CD4-positive, alpha-beta T cell (primary cell): ENCODE measurements at regions not wholly inside any gene's neighbourhood (a gene's known extent, or its start where the extent isn't known, plus 50 kb on each side); places are given as distances from the start of the nearest gene placed in this dataset.

Experiments
- ATAC-seq: fragments of 200-7000 bp; cut with Tn5 transposase; one replicate; pipeline ENCODE4 v1.10.0; 2022; ENCODE audit warnings: mild to moderate bottlenecking; ENCODE audit not compliant: poor library complexity
- CTCF ChIA-PET: fragments of 350-600 bp; sonication (Branson Sonifier 250); formaldehyde crosslinking; loops from one replicate; lab custom pipeline; 2021; ENCODE audit warnings: antibody characterized with exemption, inconsistent platforms; lab: Charles Lee
- POLR2A ChIA-PET: fragments of 350-600 bp; sonication (Branson Sonifier 250); formaldehyde crosslinking; loops from one replicate; lab custom pipeline; 2021; ENCODE audit warnings: antibody characterized with exemption, inconsistent platforms; lab: Charles Lee
- DNase-seq, 14 experiments: peaks; one replicate each; pipeline ENCODE4 v3.0.0-alpha.2; 2013 to 2020; ENCODE audit warnings: mixed read lengths in 2 of 14
- H3K27ac ChIP-seq, 2 donors: one replicate each; pipeline versions ENCODE4 v1.5.1 to v1.7.0; 2013; ENCODE audit warnings: low read length in 2 of 2, low read depth in 1 of 2, mild to moderate bottlenecking in 1 of 2
- H3K27me3 ChIP-seq, 2 experiments: 1 replicate in 1 of 2; 2 replicates in 1 of 2; pipeline versions ENCODE4 v1.6.1 to v1.7.0; 2013; ENCODE audit warnings: low read length in 2 of 2, control low read depth in 1 of 2, mild to moderate bottlenecking in 1 of 2, moderate library complexity in 1 of 2; ENCODE audit not compliant: insufficient read depth in 2 of 2, control insufficient read depth in 1 of 2
- H3K36me3 ChIP-seq: one replicate; pipeline ENCODE4 v1.6.1; 2013; ENCODE audit warnings: low read length, control low read depth; ENCODE audit not compliant: insufficient read depth
- H3K4me1 ChIP-seq: one replicate; pipeline ENCODE4 v1.6.1; 2013; ENCODE audit warnings: low read length, control low read depth; ENCODE audit not compliant: insufficient read depth
- H3K4me3 ChIP-seq: one replicate; pipeline ENCODE4 v1.5.1; 2013; ENCODE audit warnings: mild to moderate bottlenecking, low read length, moderate library complexity
- H3K9me3 ChIP-seq, 2 experiments: 1 replicate in 1 of 2; 2 replicates in 1 of 2; pipeline versions ENCODE4 v1.6.1 to v1.7.0; 2013; ENCODE audit warnings: low read length in 2 of 2, mild to moderate bottlenecking in 2 of 2, control low read depth in 1 of 2, moderate library complexity in 1 of 2; ENCODE audit not compliant: control insufficient read depth in 1 of 2, insufficient read depth in 1 of 2
- H3K27ac Mint-ChIP-seq: one replicate; pipeline ENCODE4 v1.8.0; 2020; ENCODE audit warnings: mixed read lengths
- H3K27me3 Mint-ChIP-seq: one replicate; pipeline ENCODE4 v1.8.0; 2021; ENCODE audit warnings: mixed read lengths
- H3K36me3 Mint-ChIP-seq: one replicate; pipeline ENCODE4 v1.8.0; 2021; ENCODE audit warnings: low read depth, mixed read lengths
- H3K4me1 Mint-ChIP-seq: one replicate; pipeline ENCODE4 v1.8.0; 2021; ENCODE audit warnings: low read depth, mixed read lengths
- H3K4me3 Mint-ChIP-seq: one replicate; pipeline ENCODE4 v1.8.0; 2020; ENCODE audit warnings: mild to moderate bottlenecking, mixed read lengths
- H3K9me3 Mint-ChIP-seq: one replicate; pipeline ENCODE4 v1.8.0; 2020; ENCODE audit warnings: mixed read lengths
- intact Hi-C, 2 experiments: fragments of 100-400 bp; cut with DNase I in 1 of 2; cut with micrococcal nuclease in 1 of 2; formaldehyde crosslinking; loops; one replicate each; pipeline versions ENCODE4 v1.15.1 to v1.9.0; 2023 to 2025; cut with DNase I, micrococcal nuclease
- TF ChIP-seq, protein P1 (sequence below): fragments of 200-600 bp; IDR thresholded peaks from one replicate; pipeline ENCODE4 v1.8.0; 2022; ENCODE audit warnings: antibody characterized with exemption, mild to moderate bottlenecking

DNA sequence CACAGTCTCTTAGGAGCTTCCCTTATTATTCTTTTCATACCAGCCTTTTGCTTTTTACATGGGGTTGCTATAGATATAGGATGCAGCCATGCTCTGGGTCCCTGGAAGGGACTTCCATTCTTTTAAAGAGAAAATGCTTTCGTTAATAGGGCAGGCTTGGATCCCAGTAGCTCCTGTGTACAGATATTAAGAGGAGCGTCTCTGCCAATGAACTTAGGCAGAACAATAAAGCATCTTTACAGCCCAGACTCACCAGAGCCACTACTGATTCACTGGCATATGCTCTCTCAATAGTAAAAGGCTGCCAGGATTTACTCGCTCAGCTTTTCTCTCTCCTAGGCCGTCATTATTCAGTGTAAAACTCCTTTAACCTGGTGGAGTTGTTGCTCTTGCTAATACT, 1385.4 kb upstream of the PIK3C3 start:
- Mint-ChIP-seq H3K4me3 (no peak overlapping the region), H3K27me3 (no peaks in the 10 kb centered on the region), H3K36me3 (no peaks in the 10 kb centered on the region), H3K9me3 (peaks cover 9% of the 10 kb centered on the region), H3K27ac (no peak overlapping the region), H3K4me1 (no peaks in the 10 kb centered on the region)
- H3K4me3 ChIP-seq, result no peak overlapping the region
- H3K4me1 ChIP-seq, result no peaks in the 10 kb centered on the region
- H3K36me3 ChIP-seq, result no peaks in the 10 kb centered on the region
- ChIA-PET CTCF (no interaction called here), POLR2A (no interaction called here)
- no peak overlapping the region for H3K27ac ChIP-seq
- H3K27me3 ChIP-seq, result no peaks in the 10 kb centered on the region
- ATAC-seq, result no peak
- H3K9me3 ChIP-seq, result no peaks in the 10 kb centered on the region
- intact Hi-C loops, result no loop called here
- DNase-seq, result no peak
- TF ChIP-seq, protein P1, sequence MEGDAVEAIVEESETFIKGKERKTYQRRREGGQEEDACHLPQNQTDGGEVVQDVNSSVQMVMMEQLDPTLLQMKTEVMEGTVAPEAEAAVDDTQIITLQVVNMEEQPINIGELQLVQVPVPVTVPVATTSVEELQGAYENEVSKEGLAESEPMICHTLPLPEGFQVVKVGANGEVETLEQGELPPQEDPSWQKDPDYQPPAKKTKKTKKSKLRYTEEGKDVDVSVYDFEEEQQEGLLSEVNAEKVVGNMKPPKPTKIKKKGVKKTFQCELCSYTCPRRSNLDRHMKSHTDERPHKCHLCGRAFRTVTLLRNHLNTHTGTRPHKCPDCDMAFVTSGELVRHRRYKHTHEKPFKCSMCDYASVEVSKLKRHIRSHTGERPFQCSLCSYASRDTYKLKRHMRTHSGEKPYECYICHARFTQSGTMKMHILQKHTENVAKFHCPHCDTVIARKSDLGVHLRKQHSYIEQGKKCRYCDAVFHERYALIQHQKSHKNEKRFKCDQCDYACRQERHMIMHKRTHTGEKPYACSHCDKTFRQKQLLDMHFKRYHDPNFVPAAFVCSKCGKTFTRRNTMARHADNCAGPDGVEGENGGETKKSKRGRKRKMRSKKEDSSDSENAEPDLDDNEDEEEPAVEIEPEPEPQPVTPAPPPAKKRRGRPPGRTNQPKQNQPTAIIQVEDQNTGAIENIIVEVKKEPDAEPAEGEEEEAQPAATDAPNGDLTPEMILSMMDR, result no peak

GRCh38 chr18:40566510-40566844, 1388.6 kb upstream of the PIK3C3 start:
- no peak overlapping the region for H3K27ac Mint-ChIP-seq
- Histone ChIP-seq H3K27me3 (no peaks in the 10 kb centered on the region), H3K4me3 (no peak overlapping the region), H3K36me3 (no peaks in the 10 kb centered on the region), H3K9me3 (no peaks in the 10 kb centered on the region), H3K27ac (no peak overlapping the region), H3K4me1 (no peaks in the 10 kb centered on the region)
- TF ChIP-seq, protein P1, result no peak
- H3K9me3 Mint-ChIP-seq, result peaks cover 3% of the 10 kb centered on the region
- intact Hi-C loops, result no loop called here
- H3K4me3 Mint-ChIP-seq, result no peak overlapping the region
- ATAC-seq, result no peak
- no peaks in the 10 kb centered on the region for H3K27me3 Mint-ChIP-seq
- DNase-seq, result no peak
- no peaks in the 10 kb centered on the region for H3K36me3 Mint-ChIP-seq
- ChIA-PET POLR2A (no interaction called here), CTCF (no interaction called here)
- no peaks in the 10 kb centered on the region for H3K4me1 Mint-ChIP-seq

- Histone ChIP-seq H3K4me3 (no peak overlapping the region), H3K4me1 (no peaks in the 10 kb centered on the region), H3K36me3 (no peaks in the 10 kb centered on the region), H3K9me3 (no peaks in the 10 kb centered on the region), H3K27me3 (no peaks in the 10 kb centered on the region), H3K27ac (no peak overlapping the region)
- ATAC-seq (no peak), DNase-seq (no peak)
- ChIA-PET CTCF (no interaction called here), POLR2A (no interaction called here)
- H3K36me3 Mint-ChIP-seq, result no peaks in the 10 kb centered on the region
- no peaks in the 10 kb centered on the region for H3K4me1 Mint-ChIP-seq
- intact Hi-C loops, result no loop called here
- TF ChIP-seq, protein P1, result no peak
- H3K9me3 Mint-ChIP-seq, result peaks cover 6% of the 10 kb centered on the region
- H3K27ac Mint-ChIP-seq, result no peak overlapping the region
- H3K27me3 Mint-ChIP-seq, result no peaks in the 10 kb centered on the region
- H3K4me3 Mint-ChIP-seq, result no peak overlapping the region
Observed at GRCh38 chr18:40565805-40566509, 1389.1 kb upstream of the PIK3C3 start.
